CD14-positive monocyte (primary cell): ENCODE measurements at regions not wholly inside any gene's neighbourhood (a gene's known extent, or its start where the extent isn't known, plus 50 kb on each side); places are given as distances from the start of the nearest gene placed in this dataset.

Experiments
- DNase-seq, 3 donors: peaks; one replicate each; pipeline ENCODE4 v3.0.0-alpha.2; 2011 to 2022
- H2AFZ ChIP-seq: 2 replicates; pipeline ENCODE4 v1.6.0; 2012; ENCODE audit warnings: mild to moderate bottlenecking, low read depth, low read length, inconsistent platforms; ENCODE audit not compliant: insufficient read depth, poor library complexity, severe bottlenecking
- H3K27ac ChIP-seq, 2 donors: 1 replicate in 1 of 2; 2 replicates in 1 of 2; pipeline ENCODE4 v1.5.1; 2012 to 2013; ENCODE audit warnings: low read length in 2 of 2, control low read depth in 1 of 2, inconsistent platforms in 1 of 2, low read depth in 1 of 2, mild to moderate bottlenecking in 1 of 2
- H3K27me3 ChIP-seq, 2 donors: one replicate each; pipeline versions ENCODE4 v1.6.0 to v1.6.1; 2011 to 2013; ENCODE audit warnings: low read length in 2 of 2; ENCODE audit not compliant: control insufficient read depth in 2 of 2, insufficient read depth in 2 of 2
- H3K36me3 ChIP-seq, 2 donors: replicated peaks in 1 of 2; 1 replicate in 1 of 2; 2 replicates in 1 of 2; pipeline versions ENCODE4 v1.5.1 to v1.6.1; 2012 to 2013; ENCODE audit warnings: low read length in 2 of 2, control low read depth in 1 of 2, inconsistent platforms in 1 of 2, mild to moderate bottlenecking in 1 of 2; ENCODE audit not compliant: insufficient read depth in 2 of 2, control insufficient read depth in 1 of 2
- H3K4me1 ChIP-seq, 2 donors: 1 replicate in 1 of 2; 2 replicates in 1 of 2; pipeline versions ENCODE4 v1.5.1 to v1.6.1; 2012 to 2013; ENCODE audit warnings: low read length in 2 of 2, control low read depth in 1 of 2, inconsistent platforms in 1 of 2, mild to moderate bottlenecking in 1 of 2, moderate library complexity in 1 of 2; ENCODE audit not compliant: insufficient read depth in 2 of 2, control insufficient read depth in 1 of 2
- H3K4me2 ChIP-seq: replicated peaks from 2 replicates; pipeline ENCODE3; 2012; ENCODE audit warnings: low read length, moderate library complexity, mild to moderate bottlenecking; ENCODE audit not compliant: poor library complexity, severe bottlenecking; ENCODE audit errors: extremely low read depth
- H3K4me3 ChIP-seq, 3 experiments: fragments of 200-600 bp in 1 of 3; sonication (generic) in 1 of 3; replicated peaks in 1 of 3; 1 replicate in 2 of 3; 2 replicates in 1 of 3; pipeline ENCODE4 v1.5.1; 2011 to 2013; ENCODE audit warnings: low read length in 3 of 3, mild to moderate bottlenecking in 3 of 3, control low read depth in 2 of 3, low read depth in 2 of 3, inconsistent platforms in 1 of 3, moderate library complexity in 1 of 3
- H3K79me2 ChIP-seq: 2 replicates; pipeline ENCODE4 v1.6.0; 2012; ENCODE audit warnings: mild to moderate bottlenecking, control low read depth, inconsistent platforms, low read length, moderate library complexity; ENCODE audit not compliant: insufficient read depth
- H3K9ac ChIP-seq: 2 replicates; pipeline ENCODE4 v1.6.0; 2017; ENCODE audit warnings: low read length, mild to moderate bottlenecking; ENCODE audit not compliant: insufficient read depth, poor library complexity, severe bottlenecking
- H3K9me3 ChIP-seq, 2 donors: replicated peaks in 1 of 2; 1 replicate in 1 of 2; 2 replicates in 1 of 2; pipeline versions ENCODE4 v1.5.1 to v1.6.1; 2012 to 2013; ENCODE audit warnings: low read length in 2 of 2, control low read depth in 1 of 2; ENCODE audit not compliant: control insufficient read depth in 1 of 2, insufficient read depth in 1 of 2
- H4K20me1 ChIP-seq: 2 replicates; pipeline ENCODE4 v1.6.0; 2012; ENCODE audit warnings: mild to moderate bottlenecking, low read length, control low read depth, moderate library complexity; ENCODE audit not compliant: insufficient read depth
- H3K27ac Mint-ChIP-seq, 7 donors: one replicate each; pipeline ENCODE4 v1.8.0; 2020; ENCODE audit warnings: mild to moderate bottlenecking in 7 of 7, mixed read lengths in 7 of 7, moderate library complexity in 6 of 7, inconsistent platforms in 2 of 7
- H3K27me3 Mint-ChIP-seq, 3 donors: one replicate each; pipeline ENCODE4 v1.8.0; 2021 to 2022; ENCODE audit warnings: low read depth in 3 of 3, mild to moderate bottlenecking in 3 of 3, mixed read lengths in 3 of 3, moderate library complexity in 3 of 3, inconsistent platforms in 1 of 3
- H3K36me3 Mint-ChIP-seq, 2 donors: one replicate each; pipeline ENCODE4 v1.8.0; 2020; ENCODE audit warnings: mixed read lengths in 2 of 2, inconsistent platforms in 1 of 2, mild to moderate bottlenecking in 1 of 2
- H3K4me1 Mint-ChIP-seq: one replicate; pipeline ENCODE4 v1.8.0; 2020; ENCODE audit warnings: mild to moderate bottlenecking, mixed read lengths
- H3K4me3 Mint-ChIP-seq, 2 donors: one replicate each; pipeline ENCODE4 v1.8.0; 2020; ENCODE audit warnings: mild to moderate bottlenecking in 2 of 2, mixed read lengths in 2 of 2, moderate library complexity in 1 of 2
- H3K9me3 Mint-ChIP-seq, 7 donors: one replicate each; pipeline ENCODE4 v1.8.0; 2020 to 2022; ENCODE audit warnings: mixed read lengths in 7 of 7, mild to moderate bottlenecking in 6 of 7, moderate library complexity in 6 of 7, inconsistent platforms in 2 of 7
- CTCF ChIP-seq: fragments of 200-600 bp; IDR thresholded peaks from one replicate; pipeline ENCODE4 v1.8.0; 2022; ENCODE audit warnings: antibody characterized with exemption, mild to moderate bottlenecking
- WGBS: methylation state at CpG from one replicate; pipeline ENCODE4 v1.1.5; 2013; ENCODE audit warnings: missing lambda C conversion rate; ENCODE audit not compliant: insufficient coverage; 5-methylcytosine and 5-hydroxymethylcytosine counted together
- intact Hi-C, 2 donors: fragments of 100-400 bp; cut with micrococcal nuclease; formaldehyde crosslinking; loops; one replicate each; pipeline versions ENCODE4 v1.15.0 to v1.15.1; 2023

- H3K27ac Mint-ChIP-seq = no peak overlapping the region
- intact Hi-C loops = no loop called here
These were observed 203.0 kb downstream of the UTP18 start for GRCh38 chr17:51463353-51463752.

GRCh38 chr17:51467336-51467735 is 207.0 kb downstream of the UTP18 start:
- Histone ChIP-seq H3K27me3 (no peaks in the 10 kb centered on the region), H3K79me2 (no peaks in the 10 kb centered on the region), H3K9me3 (no peaks in the 10 kb centered on the region), H3K4me1 (no peaks in the 10 kb centered on the region), H3K9ac (no peak overlapping the region), H3K4me2 (no peak overlapping the region), H3K4me3 (no peak overlapping the region), H3K27ac (no peak overlapping the region), H2AFZ (no peak overlapping the region), H4K20me1 (no peaks in the 10 kb centered on the region), H3K36me3 (no peaks in the 10 kb centered on the region)
- Mint-ChIP-seq H3K4me1 (no peaks in the 10 kb centered on the region), H3K27me3 (peaks cover 7 to 11% (median 7%) of the 10 kb centered on the region in 3 donors), H3K4me3 (no peak overlapping the region), H3K36me3 (no peaks in the 10 kb centered on the region), H3K27ac (no peak overlapping the region), H3K9me3 (peaks cover 0 to 2% (median 0%) of the 10 kb centered on the region in 7 donors)
- intact Hi-C loops = no loop called here
- no peak for DNase-seq
- no peak for TF ChIP-seq CTCF
- WGBS = 78% methylated on average over 1 of the region's 1 CpG

More at GRCh38 chr17:51463353-51463752, 203.0 kb downstream of the UTP18 start:
- Histone ChIP-seq H3K9me3 (no peaks in the 10 kb centered on the region), H4K20me1 (no peaks in the 10 kb centered on the region), H3K4me1 (no peaks in the 10 kb centered on the region), H3K4me2 (no peak overlapping the region), H3K27me3 (no peaks in the 10 kb centered on the region), H3K4me3 (no peak overlapping the region), H3K36me3 (no peaks in the 10 kb centered on the region), H3K9ac (no peak overlapping the region), H2AFZ (no peak overlapping the region), H3K27ac (no peak overlapping the region), H3K79me2 (no peaks in the 10 kb centered on the region)
- Mint-ChIP-seq H3K27me3 (peaks cover 1 to 4% (median 2%) of the 10 kb centered on the region in 3 donors), H3K4me3 (no peak overlapping the region), H3K36me3 (no peaks in the 10 kb centered on the region), H3K9me3 (peaks cover 0 to 2% (median 0%) of the 10 kb centered on the region in 7 donors), H3K4me1 (no peaks in the 10 kb centered on the region)
- no peak for TF ChIP-seq CTCF
- DNase-seq = no peak
- WGBS = 95% methylated on average over 5 of the region's 8 CpGs
